ENCODE measurements at regions not wholly inside any gene's neighbourhood (a gene's known extent, or its start where the extent isn't known, plus 50 kb on each side); places are given as distances from the start of the nearest gene placed in this dataset.

DNA sequence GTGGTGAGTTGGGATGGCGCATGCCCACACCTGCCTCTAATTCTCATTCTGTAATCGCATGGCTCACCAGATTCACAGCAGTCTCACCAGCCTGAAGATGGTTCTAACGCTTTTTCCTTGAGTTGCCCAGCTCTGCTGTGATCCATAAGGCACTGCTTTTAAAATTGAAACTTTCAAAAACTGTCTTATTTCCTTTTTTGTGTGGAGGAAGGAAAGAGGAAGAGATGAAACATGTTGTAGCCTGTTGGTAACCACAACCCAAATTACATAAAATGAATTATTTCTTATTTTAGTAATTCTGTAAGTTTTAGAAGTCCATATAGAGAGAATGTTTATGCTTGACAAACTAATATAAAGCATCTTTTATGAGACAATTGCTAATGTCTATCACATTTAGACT, 165.4 kb downstream of the RBM43 start:
- TF ChIP-seq POLR2A (IDR thresholded peaks at IDR 0.05), result no peak
- TF ChIP-seq, protein P1, sequence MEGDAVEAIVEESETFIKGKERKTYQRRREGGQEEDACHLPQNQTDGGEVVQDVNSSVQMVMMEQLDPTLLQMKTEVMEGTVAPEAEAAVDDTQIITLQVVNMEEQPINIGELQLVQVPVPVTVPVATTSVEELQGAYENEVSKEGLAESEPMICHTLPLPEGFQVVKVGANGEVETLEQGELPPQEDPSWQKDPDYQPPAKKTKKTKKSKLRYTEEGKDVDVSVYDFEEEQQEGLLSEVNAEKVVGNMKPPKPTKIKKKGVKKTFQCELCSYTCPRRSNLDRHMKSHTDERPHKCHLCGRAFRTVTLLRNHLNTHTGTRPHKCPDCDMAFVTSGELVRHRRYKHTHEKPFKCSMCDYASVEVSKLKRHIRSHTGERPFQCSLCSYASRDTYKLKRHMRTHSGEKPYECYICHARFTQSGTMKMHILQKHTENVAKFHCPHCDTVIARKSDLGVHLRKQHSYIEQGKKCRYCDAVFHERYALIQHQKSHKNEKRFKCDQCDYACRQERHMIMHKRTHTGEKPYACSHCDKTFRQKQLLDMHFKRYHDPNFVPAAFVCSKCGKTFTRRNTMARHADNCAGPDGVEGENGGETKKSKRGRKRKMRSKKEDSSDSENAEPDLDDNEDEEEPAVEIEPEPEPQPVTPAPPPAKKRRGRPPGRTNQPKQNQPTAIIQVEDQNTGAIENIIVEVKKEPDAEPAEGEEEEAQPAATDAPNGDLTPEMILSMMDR (IDR thresholded peaks at IDR 0.05), result no peak

Measured in esophagus squamous epithelium (tissue), 4 donors.